ENCODE measurements at regions not wholly inside any gene's neighbourhood (a gene's known extent, or its start where the extent isn't known, plus 50 kb on each side); places are given as distances from the start of the nearest gene placed in this dataset.
"Not testable (repeated sequence)": the region's sequence is repeated elsewhere in the genome, so short reads cannot be mapped to it uniquely, and the experiment has no call there.

DNA sequence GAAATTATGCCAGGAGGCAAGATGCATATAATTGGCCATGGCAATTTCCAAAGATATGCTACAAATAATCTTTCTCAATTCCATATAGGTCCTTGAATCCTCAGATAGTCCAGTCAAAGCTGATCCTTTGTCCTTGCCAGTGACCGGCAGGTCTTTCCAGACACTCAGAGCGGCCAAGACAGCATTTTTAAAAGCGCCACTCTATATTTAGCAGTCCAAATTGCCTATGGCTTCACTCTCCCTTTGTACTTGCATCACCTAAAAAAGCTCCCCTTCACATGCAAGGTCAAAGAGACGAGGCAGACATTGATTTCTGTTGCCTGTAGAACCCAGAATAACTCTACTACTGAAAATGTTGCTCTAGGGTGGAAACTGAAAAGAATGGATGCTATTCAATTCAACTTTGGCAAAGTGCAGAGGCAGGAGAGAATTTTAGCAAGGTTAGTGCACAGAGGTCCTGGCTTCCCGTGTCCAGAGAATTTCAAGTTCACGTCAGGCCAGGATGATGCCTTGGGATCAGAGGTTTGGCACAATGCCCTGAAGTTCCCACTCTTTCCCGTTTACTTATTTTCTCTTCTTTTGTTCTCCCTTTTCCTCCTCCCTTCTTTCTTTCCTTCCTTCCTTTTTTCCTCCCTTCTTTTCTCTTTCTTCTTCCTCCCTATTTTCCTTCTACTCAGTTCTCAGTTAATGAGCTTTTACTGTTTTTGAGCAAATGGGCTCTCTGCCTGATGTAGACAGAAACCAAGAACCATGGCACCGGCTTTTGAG, 108.5 kb downstream of the KCNK1 start:
- no peak for DNase-seq

DNA sequence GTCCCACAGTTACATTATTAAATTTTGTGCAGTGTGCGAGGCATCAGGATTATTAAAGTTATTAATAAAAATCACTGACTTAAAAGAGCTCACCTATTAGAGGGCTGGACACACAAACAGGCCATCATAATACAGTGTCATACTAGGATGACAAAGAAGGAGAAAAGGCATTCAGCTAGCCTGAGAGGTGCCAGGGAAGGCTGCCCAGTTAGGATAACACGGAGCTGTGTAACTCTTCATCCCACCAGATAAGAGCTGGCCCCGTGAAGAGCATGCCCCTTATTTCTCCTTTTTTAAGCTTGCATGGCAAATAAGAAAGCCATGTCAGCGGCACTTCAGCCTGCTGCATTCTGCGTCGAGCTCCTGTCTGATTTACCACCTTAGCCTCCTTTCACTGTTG, 109.5 kb downstream of the KCNK1 start:
- DNase-seq, result no peak

DNA sequence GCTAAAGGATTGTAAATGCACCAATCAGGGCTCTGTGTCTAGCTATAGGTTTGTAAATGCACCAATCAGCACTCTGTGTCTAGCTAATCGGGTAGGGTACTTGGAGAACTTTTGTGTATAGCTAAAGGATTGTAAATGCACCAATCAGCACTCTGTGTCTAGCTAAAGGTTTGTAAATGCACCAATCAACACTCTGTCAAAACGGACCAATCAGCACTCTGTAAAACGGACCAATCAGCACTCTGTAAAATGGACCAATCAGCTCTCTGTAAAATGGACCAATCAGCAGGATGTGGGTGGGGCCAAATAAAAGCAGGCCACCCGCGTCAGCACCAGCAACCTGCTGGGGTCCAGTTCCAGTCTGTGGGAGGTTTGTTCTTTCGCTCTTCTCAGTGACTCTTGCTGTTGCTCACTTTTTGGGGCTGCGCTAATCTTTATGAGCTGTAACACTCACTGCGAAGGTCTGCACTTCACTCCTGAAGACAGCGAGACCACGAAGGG, 110.3 kb downstream of the KCNK1 start:
- DNase-seq, result not testable (repeated sequence)

DNA sequence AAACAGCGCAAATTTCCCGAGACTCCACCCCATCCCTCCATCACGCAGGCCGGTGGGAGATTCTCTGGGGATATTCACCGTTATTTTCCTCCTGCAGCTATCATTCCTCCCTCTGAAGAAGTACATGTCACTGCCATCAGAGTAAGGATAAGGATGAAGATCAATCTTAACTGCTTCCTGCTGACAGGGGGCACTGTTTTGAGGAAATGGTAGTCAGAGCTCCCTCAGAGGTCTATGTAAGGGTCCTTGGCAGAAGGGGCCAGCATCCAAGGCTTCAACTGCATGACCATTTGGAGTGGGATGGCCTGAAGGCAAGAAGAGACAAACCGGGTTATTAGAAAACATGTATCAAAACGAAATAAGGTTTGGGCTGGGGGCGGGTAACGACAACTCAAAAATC, 111.5 kb downstream of the KCNK1 start:
- no peak for DNase-seq

DNA sequence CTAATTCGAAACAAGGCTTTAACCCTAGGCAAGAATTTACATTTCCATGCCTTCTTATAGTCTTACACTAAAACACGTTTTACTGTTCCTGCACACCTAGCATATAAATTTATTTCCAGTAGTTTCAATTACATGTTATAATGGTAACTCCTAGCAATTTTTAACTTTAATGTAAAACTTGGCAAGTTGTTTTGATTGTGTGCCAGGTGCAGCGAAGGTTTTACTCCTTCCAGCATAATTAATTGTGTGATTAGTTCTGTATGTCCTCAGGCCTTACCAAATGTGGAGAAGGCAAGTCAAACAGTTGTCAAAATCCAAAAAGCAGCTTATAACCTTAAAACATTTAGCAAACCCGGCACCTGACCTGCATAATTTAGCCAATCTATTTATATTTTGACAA, 114.8 kb downstream of the KCNK1 start:
- DNase-seq, result no peak

DNA sequence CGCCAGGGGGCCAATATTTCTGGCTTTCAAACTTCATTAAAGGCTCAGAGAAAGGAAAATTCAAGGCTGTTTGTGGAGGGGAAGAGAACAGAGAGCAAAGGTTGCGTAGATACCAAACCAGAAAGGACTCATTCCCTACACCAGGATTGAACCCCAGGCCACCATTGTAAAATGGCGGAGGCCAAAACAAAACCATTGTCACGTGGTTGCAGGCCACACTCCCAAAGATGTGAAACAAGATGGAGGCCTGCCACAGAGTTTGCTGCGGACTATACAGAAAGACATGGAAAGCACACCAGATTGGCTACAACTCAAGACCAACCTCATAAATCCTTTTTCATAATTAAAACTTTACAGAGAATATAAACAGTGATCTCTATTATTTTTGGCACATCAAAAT, 116.5 kb downstream of the KCNK1 start:
- no peak for DNase-seq

DNA sequence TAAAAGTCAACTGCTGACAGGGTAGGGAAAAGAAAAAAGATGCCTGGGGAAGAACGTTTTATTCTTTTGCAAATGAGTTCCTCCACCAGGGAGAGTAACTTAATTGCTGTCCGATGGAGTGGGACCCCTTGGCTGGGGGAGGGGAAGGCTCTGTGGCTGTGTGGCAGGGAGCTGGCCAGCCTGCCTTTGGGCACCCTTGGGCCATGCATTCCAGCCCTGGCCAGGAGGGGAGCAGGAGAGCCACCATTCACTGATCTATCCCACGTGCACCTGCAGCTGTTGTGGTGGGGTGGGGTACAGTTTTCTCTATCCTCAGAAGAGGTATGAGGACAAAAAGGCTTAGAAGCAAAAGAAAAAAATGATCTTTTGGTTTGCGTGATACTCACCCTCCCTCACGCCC, 116.9 kb downstream of the KCNK1 start:
- no peak for DNase-seq

DNA sequence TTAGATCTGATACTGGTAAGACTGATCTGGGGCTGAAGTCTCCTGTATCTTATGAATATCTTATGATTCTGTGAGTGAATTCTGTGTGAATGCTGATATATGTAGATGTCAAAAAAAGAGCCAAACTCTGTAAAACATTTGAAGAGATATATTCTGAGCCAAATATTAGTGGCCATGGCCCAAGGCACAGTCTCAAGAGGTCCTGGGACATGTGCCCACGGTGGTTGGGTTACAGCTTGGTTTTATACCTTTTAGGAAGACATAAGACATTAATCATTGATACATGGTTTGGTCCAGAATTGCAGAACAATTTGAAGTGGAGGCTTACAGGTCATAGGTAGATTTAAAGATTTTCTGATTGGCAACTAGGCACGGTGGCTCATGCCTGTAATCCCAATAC, 118.3 kb downstream of the KCNK1 start:
- no peak for DNase-seq

DNA sequence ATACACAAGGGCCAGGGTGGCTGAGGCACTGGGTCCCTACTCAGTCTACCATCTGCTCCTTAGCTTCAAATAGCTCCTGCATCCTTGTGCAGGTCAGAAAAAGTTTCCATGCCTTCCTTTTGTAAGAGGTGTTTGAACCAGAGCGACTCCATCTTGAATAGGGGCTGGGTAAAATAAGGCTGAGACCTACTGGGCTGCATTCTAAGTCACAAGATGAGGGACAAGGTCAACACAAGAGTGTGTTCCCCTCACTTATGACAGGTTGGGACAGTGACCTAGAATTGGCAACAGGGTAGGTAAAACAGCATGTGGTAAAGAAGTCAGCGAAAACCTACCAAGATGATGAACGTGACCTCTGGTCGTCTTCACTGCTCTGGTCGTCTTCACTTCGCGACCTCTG, 120.5 kb downstream of the KCNK1 start:
- no peak for DNase-seq

DNA sequence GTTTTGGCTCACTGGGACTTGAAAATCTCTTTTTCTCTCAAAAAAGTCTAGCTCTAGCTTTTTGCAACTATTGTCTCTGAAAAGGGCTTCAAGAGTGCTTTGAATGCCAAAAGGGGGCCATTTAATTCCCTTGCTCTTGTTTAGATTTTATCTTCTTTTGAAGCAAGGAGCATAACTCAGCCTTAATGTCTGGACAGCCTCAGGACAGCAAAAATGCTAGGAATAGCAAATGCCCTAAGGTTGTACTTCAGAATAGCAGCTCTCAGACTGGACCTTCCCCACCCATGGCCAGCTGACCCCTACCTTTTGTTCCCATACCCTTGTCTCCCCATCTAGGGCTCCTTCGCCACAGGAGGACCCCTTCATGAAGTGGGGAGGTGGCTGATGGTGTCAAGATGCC, 121.4 kb downstream of the KCNK1 start:
- no peak for DNase-seq

DNA sequence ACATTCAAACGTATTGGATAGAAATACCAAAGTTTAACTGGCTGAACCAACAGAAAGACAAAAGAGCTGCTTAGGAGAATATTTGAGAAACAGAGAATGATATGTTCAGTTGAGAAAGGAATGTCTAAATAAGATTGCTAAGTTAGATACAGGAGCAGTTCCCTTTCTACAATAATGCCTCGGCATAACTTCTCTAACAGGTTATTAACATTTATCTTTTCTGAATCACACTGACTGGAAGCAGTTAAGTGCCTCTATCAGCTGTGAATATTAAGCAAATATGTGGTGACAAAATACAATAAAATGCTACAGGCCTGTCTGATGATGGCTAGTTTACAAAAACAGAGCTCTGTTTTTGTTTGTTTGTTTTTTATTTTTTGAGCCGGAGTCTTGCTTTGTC, 121.9 kb downstream of the KCNK1 start:
- DNase-seq, result no peak

DNA sequence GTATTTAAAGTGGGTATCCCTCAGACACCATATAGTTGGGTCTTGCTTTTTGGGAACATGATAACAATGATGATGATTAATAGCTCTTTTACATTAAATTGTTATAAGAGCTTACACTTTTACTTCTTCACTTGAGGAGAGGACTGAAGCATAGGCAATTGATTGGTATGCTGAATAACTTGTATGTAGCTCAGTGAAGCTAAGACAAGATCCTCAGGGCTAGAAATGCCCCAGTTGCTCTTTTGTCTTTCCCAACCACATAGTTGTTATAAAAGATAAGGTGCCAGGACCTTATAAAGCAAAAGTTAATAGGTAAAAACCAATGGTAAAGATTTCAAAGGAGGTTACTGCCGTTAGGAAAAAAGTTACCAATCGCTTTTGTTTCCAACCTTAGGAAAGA, 123.4 kb downstream of the KCNK1 start:
- no peak for DNase-seq

DNA sequence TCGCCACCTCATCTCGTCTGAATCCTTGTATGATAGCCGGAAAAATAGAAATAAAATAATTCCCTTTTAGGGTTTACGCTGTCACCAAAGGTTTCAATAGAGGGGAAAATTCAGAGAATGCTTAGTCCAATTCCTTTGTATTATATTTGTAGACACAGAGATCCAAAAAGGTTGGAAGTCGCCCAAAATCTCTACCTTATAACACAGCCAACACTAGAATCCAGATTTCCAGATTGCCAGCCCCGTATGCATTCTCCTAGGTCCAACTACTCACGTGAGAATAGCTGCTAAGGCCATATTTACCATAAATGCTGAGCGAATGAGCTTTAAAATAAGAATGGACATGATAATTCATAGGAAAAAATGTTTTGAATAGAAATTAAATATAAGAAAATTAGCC, 124.5 kb downstream of the KCNK1 start:
- DNase-seq, result no peak

DNA sequence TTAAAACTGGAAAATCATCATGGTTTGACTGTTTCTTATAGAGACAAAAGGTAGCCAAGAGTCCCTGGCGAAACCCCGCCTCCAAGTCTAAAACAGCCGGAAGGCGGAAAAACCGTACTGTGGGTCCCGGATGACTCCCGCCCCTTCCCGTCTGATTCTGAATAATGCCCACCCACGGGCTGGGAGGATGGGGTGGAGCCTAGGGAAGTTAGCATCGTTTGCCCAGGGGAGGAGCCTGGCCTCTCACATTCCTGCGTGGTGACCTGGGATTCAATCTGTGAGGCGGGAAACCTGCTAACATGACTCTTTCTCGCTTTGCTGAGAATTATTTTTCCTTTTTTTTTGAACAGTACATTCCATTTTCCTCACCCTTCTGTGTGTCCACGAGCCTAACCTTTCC, 124.9 kb downstream of the KCNK1 start:
- no peak for DNase-seq

DNA sequence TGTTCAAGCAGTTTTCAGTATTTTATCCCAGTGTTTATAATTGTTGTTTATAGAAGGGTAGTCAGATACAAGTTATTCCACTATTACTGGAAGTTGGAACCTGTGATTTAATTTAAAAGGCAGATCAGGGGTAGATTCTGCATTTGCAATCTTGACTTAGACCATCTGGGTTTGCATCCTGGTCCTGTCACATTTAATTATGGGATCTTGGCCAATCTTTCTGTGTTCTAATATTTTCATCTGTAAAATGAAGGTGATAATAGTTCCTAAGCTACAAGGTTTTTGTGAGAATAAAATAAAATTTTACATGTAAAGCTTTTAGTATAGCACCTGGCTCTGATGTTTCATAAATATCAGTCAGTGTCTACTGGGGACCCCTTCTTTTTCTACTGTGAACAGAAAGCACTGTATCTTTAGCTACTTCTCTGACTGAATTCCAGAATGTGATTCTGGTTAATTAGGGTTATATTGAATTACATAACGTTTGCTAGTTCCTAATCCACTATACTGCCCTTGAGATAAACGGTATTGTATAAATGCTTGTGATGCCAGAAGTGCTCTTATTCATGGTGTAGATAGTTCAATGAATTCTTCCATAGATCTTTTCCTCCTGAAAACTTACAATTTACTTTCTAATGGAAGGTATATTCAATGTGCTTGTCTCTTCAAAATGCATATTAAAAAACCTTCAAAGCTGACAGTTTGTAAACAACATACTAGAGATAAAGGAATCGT, 131.0 kb downstream of the KCNK1 start:
- no peak for DNase-seq

DNA sequence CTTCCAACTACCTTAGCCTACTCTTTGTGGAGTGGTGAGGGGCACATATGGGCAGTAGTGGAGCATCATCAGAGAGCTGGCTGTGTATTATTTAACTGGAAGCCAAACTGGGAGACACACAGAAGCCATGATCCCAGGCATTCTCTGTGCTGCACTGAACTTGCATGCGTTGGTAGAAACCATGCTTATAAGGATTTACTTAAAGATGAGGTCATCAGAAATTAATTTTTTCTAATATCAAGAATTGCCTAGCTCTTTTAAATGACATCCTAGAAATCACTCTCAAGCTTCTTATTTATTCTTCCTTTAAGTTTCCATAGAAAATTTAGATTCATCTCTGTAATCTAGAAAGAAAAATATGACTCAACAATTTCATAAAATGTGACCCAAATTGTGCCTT, 136.2 kb downstream of the KCNK1 start:
- DNase-seq, result no peak

DNA sequence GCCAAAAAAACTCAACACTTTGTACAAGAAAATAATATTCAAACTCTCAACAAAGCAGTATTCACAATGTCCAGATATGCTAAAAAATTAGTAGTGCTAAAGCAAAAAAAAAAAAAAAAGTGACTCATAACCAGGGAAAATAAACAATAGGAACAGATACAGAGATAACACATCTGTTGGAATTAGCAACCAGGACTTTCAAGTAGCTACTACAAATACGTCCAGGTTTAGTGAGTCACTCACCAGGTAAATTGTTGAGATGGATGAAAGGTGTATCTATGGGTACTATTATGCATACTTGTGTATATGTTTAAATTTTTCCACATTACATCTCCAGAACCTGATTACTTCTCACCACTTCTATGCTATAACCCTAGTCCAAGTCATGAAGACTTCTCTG, 144.8 kb upstream of the SLC35F3 start:
- no peak for DNase-seq

DNA sequence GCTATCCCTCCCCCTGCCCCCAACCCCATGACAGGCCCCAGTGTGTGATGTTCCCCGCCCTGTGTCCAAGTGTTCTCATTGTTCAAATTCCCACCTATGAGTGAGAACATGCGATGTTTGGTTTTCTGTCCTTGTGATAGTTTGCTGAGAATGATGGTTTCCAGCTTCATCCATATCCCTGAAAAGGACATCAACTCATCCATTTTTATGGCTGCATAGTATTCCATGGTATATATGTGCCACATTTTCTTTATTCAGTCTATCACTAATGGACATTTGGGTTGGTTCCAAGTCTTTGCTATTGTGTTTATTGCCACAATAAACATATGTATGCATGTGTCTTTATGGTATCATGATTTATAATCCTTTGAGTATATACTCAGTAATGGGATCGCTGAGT, 140.2 kb upstream of the SLC35F3 start:
- not testable (repeated sequence) for DNase-seq

DNA sequence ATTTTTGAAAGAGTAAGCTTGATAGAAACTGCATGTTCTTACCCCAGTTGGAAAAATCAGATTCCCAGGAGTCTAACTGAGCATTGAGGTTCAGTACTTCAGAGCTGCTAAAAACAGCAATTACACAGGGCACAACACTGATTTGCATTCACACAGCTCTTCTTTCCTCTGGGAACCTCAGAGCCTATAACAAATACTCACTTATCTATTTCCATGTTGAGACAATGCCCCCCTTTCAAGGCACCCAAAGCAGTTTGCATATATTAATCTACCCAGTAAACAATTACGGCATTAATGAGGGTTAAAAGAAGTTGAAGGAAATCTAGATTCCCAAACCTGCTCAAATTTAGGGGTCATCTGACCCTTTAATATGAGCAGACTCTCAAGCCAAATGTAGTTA, 126.9 kb upstream of the SLC35F3 start:
- no peak for DNase-seq

DNA sequence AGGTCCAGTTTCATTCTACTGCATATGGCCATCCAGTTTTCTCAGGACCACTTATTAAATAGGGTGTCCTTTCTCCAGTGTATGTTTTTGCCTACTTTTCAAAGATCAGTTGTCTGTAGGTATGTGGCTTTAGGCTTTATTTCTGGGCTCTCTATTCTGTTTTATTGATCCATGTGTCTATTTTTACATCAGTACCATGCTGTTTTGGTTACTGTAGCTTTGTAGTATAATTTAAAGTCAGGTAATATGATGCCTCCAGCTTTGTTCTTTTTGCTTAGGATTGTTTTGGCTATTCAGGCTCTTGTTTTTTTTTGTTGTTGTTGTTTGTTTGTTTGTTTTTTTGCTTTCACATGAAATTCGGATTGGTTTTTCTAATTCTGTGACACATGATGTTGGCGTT, 124.4 kb upstream of the SLC35F3 start:
- no peak for DNase-seq

DNA sequence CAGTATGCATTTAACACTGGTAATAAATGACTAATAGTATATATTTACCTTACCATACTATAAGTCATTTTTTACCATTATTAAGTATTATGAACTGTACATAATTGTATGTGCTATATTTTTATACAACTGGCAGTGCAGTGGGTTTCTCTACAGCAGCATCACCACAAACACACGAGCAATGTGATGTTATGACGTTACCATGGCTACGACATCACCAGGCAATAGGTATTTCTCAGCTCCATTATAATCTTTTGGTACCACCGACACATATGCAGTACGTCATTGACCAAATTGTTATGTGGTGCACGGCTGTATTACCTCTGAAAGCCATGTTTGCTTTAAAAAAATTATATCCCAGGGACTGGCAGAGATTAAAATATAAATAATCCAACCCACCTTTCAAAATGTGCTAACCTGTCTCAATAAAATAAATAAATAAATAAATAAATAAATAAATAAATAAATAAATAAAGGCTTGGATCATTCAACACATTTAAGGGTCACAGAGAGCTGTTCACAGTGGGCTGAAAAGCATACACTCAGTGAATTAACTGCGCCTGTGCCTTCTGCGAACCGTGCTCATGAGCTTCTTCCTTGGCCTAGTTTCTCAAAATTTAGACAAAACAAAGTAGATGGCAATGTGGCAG, 121.4 kb upstream of the SLC35F3 start:
- DNase-seq, result no peak

DNA sequence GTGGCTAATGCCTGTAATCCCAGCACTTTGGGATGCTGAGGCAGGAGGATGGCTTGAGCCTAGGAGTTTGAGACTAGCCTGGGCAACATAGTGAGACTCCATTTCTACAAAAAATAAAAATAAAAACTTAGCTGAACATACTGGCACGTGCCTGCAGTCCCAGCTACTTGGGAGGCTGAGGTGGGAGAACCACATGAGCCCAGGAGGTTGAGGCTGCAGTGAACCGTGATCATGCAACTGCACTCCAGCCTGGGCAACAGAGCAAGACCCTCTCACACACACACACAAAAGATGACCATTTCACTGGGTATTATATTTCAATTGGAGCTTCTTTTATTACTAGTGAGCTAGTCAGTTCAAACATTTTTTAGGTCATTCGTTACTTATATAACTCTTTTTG, 116.9 kb upstream of the SLC35F3 start:
- no peak for DNase-seq

DNA sequence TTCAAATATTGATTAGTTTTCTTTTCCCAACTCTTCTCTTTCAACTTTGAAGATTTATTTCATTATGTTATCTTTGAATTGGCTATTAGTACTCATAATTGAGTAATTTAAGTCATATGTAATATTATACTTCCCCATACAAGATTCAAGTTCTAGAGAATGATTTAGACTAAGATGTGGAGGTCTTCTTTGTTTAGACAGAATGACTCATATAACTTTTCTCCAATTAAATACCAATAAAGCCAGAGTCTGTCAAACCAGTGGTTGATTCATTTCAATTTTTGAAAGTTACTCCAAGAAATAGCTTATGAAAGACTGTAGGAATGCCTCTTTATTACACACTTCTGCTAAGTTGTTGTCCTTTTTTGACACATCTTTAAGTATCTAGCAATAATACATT, 115.8 kb upstream of the SLC35F3 start:
- no peak for DNase-seq

DNA sequence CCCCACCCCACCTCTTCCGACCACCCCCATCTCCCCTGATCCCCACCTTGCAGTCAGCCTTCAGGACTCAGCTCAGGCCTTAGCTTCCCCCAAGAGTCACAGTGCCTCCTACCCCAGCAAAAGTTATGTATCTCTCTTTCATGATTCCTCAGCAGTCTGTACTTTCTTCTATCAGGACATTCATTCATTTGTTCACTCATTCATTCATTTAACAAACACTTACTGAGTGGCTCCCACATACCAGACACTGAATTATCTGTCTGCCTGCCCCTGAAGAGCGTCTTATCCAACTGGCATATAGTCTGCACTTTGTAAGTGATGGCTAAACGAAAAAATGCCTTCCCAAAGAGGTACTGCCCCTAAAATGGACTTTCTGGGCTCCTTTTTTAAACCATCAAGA, 114.4 kb upstream of the SLC35F3 start:
- DNase-seq, result no peak
